HepG2 (cell line): ENCODE measurements at regions not wholly inside any gene's neighbourhood (a gene's known extent, or its start where the extent isn't known, plus 50 kb on each side); places are given as distances from the start of the nearest gene placed in this dataset.

Source experiments
- ATAC-seq: fragments of 200-7000 bp; cut with Tn5 transposase; 3 replicates; pipeline ENCODE4 v1.9.1; 2020; ENCODE audit warnings: mild to moderate bottlenecking, moderate library complexity
- BruUV-seq: library from RNA; stranded (reverse); fragments of 400-500 nt; replicated peaks from 2 replicates; lab custom pipeline; 2021; lab: Mats Ljungman, UMichigan
- CTCF ChIA-PET: fragments of 300-600 bp; formaldehyde crosslinking; extraction: SDS; loops from one replicate; lab custom pipeline; 2021; ENCODE audit warnings: low total read pairs, inconsistent platforms, low intra/inter-chr PET ratio; lab: Yijun Ruan, JAX
- POLR2A ChIA-PET: fragments of 350-600 bp; sonication (Branson Sonifier 250); formaldehyde crosslinking; loops from one replicate; lab custom pipeline; 2020; ENCODE audit warnings: antibody characterized with exemption, inconsistent platforms; lab: Yijun Ruan, JAX
- DNase-seq: peaks from one replicate; pipeline ENCODE4 v3.0.0-alpha.2; 2015; ENCODE audit warnings: low spot score
- FAIRE-seq: peaks from 3 replicates; lab custom pipeline; 2011; peaks lifted over from hg19 to GRCh38; lab: Jason Lieb, UNC
- H2AFZ ChIP-seq: one replicate; pipeline ENCODE4 v1.6.1; 2011; ENCODE audit warnings: low read length, inconsistent platforms
- H3K27ac ChIP-seq: fragments of 300-600 bp; 3 replicates; pipeline ENCODE4 v1.8.0; 2011; ENCODE audit warnings: mixed run types, mild to moderate bottlenecking, mixed read lengths, low read length, inconsistent platforms; ENCODE audit not compliant: insufficient read depth; ENCODE audit errors: extremely low read length
- H3K27me3 ChIP-seq, 2 experiments: fragments of 200-600 bp in 1 of 2; 2 replicates in 1 of 2; 3 replicates in 1 of 2; pipeline versions ENCODE4 v1.6.0 to v1.8.0; 2011; ENCODE audit warnings: low read length in 2 of 2, mild to moderate bottlenecking in 2 of 2, moderate library complexity in 2 of 2, inconsistent platforms in 1 of 2; ENCODE audit not compliant: insufficient read depth in 2 of 2, control insufficient read depth in 1 of 2
- H3K36me3 ChIP-seq, 2 experiments: fragments of 200-600 bp in 1 of 2; replicated peaks in 1 of 2; 2 replicates in 1 of 2; 3 replicates in 1 of 2; pipeline versions ENCODE4 v1.5.1 to v1.8.0; 2011; ENCODE audit warnings: low read length in 2 of 2, inconsistent platforms in 1 of 2; ENCODE audit not compliant: insufficient read depth in 2 of 2, control insufficient read depth in 1 of 2
- H3K4me1 ChIP-seq: 2 replicates; pipeline ENCODE4 v1.5.1; 2012; ENCODE audit warnings: low read length, inconsistent platforms; ENCODE audit not compliant: insufficient read depth
- H3K4me2 ChIP-seq: 2 replicates; pipeline ENCODE4 v1.6.0; 2011; ENCODE audit warnings: low read depth, low read length, inconsistent platforms
- H3K4me3 ChIP-seq, 3 experiments: fragments of 200-600 bp in 1 of 3; sonication (generic), shearing (Covaris generic) in 1 of 3; replicated peaks in 1 of 3; 2 replicates each; pipeline ENCODE4 v1.5.1; 2011 to 2016; ENCODE audit warnings: low read length in 3 of 3, inconsistent platforms in 2 of 3, low read depth in 2 of 3, mild to moderate bottlenecking in 2 of 3, control low read depth in 1 of 3, mixed read lengths in 1 of 3; ENCODE audit not compliant: insufficient read depth in 1 of 3
- H3K79me2 ChIP-seq: one replicate; pipeline ENCODE4 v1.6.1; 2011; ENCODE audit warnings: low read length, inconsistent platforms; ENCODE audit not compliant: insufficient read depth
- H3K9ac ChIP-seq: 2 replicates; pipeline ENCODE4 v1.6.0; 2011; ENCODE audit warnings: mild to moderate bottlenecking, low read depth, low read length, inconsistent platforms; ENCODE audit not compliant: insufficient read depth
- H3K9me3 ChIP-seq: 2 replicates; pipeline ENCODE4 v1.5.1; 2012; ENCODE audit warnings: mild to moderate bottlenecking, low read length
- H4K20me1 ChIP-seq: 2 replicates; pipeline ENCODE4 v1.6.0; 2011; ENCODE audit warnings: inconsistent platforms, mild to moderate bottlenecking, low read length, moderate library complexity; ENCODE audit not compliant: insufficient read depth
- HOXA7 ChIP-seq: sonication (generic); formaldehyde crosslinking; IDR thresholded peaks from 2 replicates; pipeline ENCODE4 v1.8.1; 2022; ENCODE audit warnings: mild to moderate bottlenecking, missing genetic modification reagents, moderate library complexity
- LCORL ChIP-seq, 2 experiments: fragments of 450-650 bp in 1 of 2; sonication (generic) in 1 of 2; formaldehyde crosslinking in 1 of 2; IDR thresholded peaks; 2 replicates each; pipeline versions ENCODE4 v1.5.0 to v1.6.1; 2017 to 2020; ENCODE audit warnings: antibody characterized with exemption in 1 of 2, missing genetic modification reagents in 1 of 2
- MAFG ChIP-seq: sonication (generic); formaldehyde crosslinking; IDR thresholded peaks from 2 replicates; pipeline ENCODE4 v1.5.1; 2020; ENCODE audit warnings: mild to moderate bottlenecking, missing genetic modification reagents
- MLXIP ChIP-seq: sonication (generic); formaldehyde crosslinking; IDR thresholded peaks from 2 replicates; pipeline ENCODE4 v1.9.0; 2021; ENCODE audit warnings: missing genetic modification reagents, borderline replicate concordance
- POLR2AphosphoS2 ChIP-seq: IDR thresholded peaks from 2 replicates; pipeline ENCODE4 v1.6.1; 2011; ENCODE audit warnings: low read depth, low read length, improper control_type of control experiment
- RXRA ChIP-seq: sonication (generic); formaldehyde crosslinking; IDR thresholded peaks from 2 replicates; pipeline ENCODE4 v1.5.1; 2020; ENCODE audit warnings: missing genetic modification reagents
- TEAD2 ChIP-seq: sonication (generic); formaldehyde crosslinking; IDR thresholded peaks from 2 replicates; pipeline ENCODE4 v1.9.0; 2021; ENCODE audit warnings: missing genetic modification reagents
- ZNF431 ChIP-seq: sonication (generic); formaldehyde crosslinking; IDR thresholded peaks from 2 replicates; pipeline ENCODE4 v1.9.0; 2022; ENCODE audit warnings: missing genetic modification reagents, low read depth, mild to moderate bottlenecking, borderline replicate concordance
- ZNF510 ChIP-seq: sonication (generic); formaldehyde crosslinking; IDR thresholded peaks from 2 replicates; pipeline ENCODE4 v1.4.0; 2020; ENCODE audit warnings: low read depth, mild to moderate bottlenecking, missing genetic modification reagents
- WGBS: methylation state at CpG from one replicate; pipeline ENCODE4 v1.1.6; 2017; ENCODE audit warnings: low lambda C conversion rate; 5-methylcytosine and 5-hydroxymethylcytosine counted together
- in situ Hi-C: cut with HindIII; loops from 2 replicates; pipeline ENCODE4 v1.10.0; 2017; ENCODE audit warnings: low pct_unique_long_range_greater_than_20kb; ENCODE audit not compliant: extremely low pct_ligation_motif_present
- intact Hi-C: fragments of 100-400 bp; cut with micrococcal nuclease; formaldehyde crosslinking; loops from one replicate; pipeline ENCODE4 v1.10.0; 2022; ENCODE audit not compliant: unreplicated experiment
- TF ChIP-seq, protein P1 (sequence below): sonication (generic); formaldehyde crosslinking; IDR thresholded peaks from 2 replicates; pipeline ENCODE4 v1.5.1; 2020; ENCODE audit warnings: mild to moderate bottlenecking, missing genetic modification reagents, borderline replicate concordance
- TF ChIP-seq, protein P2 (sequence below): sonication (generic); formaldehyde crosslinking; IDR thresholded peaks from 2 replicates; pipeline ENCODE4 v1.4.0; 2020; ENCODE audit warnings: missing genetic modification reagents, borderline replicate concordance

- ATAC-seq = no peak
- no peaks in the 10 kb centered on the region for H3K79me2 ChIP-seq
- H4K20me1 ChIP-seq = no peaks in the 10 kb centered on the region
- in situ Hi-C loops = no loop called here
- DNase-seq = no peak
- TF ChIP-seq TEAD2 (CRISPR knock-in tag) = no peak
- TF ChIP-seq, protein P1, sequence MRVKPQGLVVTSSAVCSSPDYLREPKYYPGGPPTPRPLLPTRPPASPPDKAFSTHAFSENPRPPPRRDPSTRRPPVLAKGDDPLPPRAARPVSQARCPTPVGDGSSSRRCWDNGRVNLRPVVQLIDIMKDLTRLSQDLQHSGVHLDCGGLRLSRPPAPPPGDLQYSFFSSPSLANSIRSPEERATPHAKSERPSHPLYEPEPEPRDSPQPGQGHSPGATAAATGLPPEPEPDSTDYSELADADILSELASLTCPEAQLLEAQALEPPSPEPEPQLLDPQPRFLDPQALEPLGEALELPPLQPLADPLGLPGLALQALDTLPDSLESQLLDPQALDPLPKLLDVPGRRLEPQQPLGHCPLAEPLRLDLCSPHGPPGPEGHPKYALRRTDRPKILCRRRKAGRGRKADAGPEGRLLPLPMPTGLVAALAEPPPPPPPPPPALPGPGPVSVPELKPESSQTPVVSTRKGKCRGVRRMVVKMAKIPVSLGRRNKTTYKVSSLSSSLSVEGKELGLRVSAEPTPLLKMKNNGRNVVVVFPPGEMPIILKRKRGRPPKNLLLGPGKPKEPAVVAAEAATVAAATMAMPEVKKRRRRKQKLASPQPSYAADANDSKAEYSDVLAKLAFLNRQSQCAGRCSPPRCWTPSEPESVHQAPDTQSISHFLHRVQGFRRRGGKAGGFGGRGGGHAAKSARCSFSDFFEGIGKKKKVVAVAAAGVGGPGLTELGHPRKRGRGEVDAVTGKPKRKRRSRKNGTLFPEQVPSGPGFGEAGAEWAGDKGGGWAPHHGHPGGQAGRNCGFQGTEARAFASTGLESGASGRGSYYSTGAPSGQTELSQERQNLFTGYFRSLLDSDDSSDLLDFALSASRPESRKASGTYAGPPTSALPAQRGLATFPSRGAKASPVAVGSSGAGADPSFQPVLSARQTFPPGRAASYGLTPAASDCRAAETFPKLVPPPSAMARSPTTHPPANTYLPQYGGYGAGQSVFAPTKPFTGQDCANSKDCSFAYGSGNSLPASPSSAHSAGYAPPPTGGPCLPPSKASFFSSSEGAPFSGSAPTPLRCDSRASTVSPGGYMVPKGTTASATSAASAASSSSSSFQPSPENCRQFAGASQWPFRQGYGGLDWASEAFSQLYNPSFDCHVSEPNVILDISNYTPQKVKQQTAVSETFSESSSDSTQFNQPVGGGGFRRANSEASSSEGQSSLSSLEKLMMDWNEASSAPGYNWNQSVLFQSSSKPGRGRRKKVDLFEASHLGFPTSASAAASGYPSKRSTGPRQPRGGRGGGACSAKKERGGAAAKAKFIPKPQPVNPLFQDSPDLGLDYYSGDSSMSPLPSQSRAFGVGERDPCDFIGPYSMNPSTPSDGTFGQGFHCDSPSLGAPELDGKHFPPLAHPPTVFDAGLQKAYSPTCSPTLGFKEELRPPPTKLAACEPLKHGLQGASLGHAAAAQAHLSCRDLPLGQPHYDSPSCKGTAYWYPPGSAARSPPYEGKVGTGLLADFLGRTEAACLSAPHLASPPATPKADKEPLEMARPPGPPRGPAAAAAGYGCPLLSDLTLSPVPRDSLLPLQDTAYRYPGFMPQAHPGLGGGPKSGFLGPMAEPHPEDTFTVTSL (CRISPR knock-in tag) = no peak
- TF ChIP-seq RXRA (CRISPR knock-in tag) = no peak
- TF ChIP-seq ZNF510 = no peak
- TF ChIP-seq MLXIP = no peak
- no peak for TF ChIP-seq MAFG
- TF ChIP-seq ZNF431 (CRISPR knock-in tag) = no peak
- TF ChIP-seq LCORL (IDR thresholded peaks at IDR 0.05) = no peak
- TF ChIP-seq LCORL (CRISPR knock-in tag; IDR thresholded peaks at IDR 0.05) = no peak
- TF ChIP-seq POLR2AphosphoS2 = no peak
- TF ChIP-seq, protein P2, sequence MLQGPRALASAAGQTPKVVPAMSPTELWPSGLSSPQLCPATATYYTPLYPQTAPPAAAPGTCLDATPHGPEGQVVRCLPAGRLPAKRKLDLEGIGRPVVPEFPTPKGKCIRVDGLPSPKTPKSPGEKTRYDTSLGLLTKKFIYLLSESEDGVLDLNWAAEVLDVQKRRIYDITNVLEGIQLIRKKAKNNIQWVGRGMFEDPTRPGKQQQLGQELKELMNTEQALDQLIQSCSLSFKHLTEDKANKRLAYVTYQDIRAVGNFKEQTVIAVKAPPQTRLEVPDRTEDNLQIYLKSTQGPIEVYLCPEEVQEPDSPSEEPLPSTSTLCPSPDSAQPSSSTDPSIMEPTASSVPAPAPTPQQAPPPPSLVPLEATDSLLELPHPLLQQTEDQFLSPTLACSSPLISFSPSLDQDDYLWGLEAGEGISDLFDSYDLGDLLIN (CRISPR knock-in tag) = no peak
- TF ChIP-seq HOXA7 (CRISPR knock-in tag) = no peak
- TF ChIP-seq, all 625 proteins: peak for 0
- FAIRE-seq = no peak
- H3K4me2 ChIP-seq = no peak overlapping the region
- H3K9ac ChIP-seq = no peak overlapping the region
- no peak overlapping the region for H3K4me3 ChIP-seq
- no peak overlapping the region for H3K27ac ChIP-seq
- H3K4me1 ChIP-seq = no peaks in the 10 kb centered on the region
- no peaks in the 10 kb centered on the region for H3K27me3 ChIP-seq
- intact Hi-C loops = no loop called here
- no peak overlapping the region for H2AFZ ChIP-seq
- no peaks in the 10 kb centered on the region for H3K9me3 ChIP-seq
- ChIA-PET POLR2A (no interaction called here), CTCF (no interaction called here)
- no peaks in the 10 kb centered on the region for H3K36me3 ChIP-seq
- 12% methylated on average over 6 of the region's 6 CpGs for WGBS
- no TSS peak for BruUV-seq
Observed at GRCh38 chr12:19707948-19708409, 268.7 kb downstream of the AEBP2 start.
